ENCODE measurements at regions not wholly inside any gene's neighbourhood (a gene's known extent, or its start where the extent isn't known, plus 50 kb on each side); places are given as distances from the start of the nearest gene placed in this dataset.

DNA sequence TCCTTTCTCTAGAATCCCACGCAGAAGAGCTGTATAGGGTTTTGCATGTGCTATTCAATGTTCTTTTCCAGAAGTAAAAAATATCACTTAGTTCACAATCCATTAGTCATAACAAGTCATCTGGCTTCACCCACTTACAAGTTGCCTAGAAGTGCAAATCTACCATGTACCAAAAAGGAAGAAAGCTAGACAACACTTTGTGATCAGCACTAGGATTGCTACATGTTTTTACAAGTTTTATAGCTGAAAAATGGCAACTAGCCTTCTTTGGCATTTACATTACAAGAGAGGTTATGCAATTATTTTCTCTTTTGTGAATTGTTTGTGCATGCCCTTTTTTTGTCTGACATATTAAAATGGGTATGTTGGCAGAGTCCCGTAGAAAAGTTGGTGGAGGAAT lies 85.6 kb upstream of the PTPRK start:
- TF ChIP-seq, protein P1, sequence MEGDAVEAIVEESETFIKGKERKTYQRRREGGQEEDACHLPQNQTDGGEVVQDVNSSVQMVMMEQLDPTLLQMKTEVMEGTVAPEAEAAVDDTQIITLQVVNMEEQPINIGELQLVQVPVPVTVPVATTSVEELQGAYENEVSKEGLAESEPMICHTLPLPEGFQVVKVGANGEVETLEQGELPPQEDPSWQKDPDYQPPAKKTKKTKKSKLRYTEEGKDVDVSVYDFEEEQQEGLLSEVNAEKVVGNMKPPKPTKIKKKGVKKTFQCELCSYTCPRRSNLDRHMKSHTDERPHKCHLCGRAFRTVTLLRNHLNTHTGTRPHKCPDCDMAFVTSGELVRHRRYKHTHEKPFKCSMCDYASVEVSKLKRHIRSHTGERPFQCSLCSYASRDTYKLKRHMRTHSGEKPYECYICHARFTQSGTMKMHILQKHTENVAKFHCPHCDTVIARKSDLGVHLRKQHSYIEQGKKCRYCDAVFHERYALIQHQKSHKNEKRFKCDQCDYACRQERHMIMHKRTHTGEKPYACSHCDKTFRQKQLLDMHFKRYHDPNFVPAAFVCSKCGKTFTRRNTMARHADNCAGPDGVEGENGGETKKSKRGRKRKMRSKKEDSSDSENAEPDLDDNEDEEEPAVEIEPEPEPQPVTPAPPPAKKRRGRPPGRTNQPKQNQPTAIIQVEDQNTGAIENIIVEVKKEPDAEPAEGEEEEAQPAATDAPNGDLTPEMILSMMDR (IDR thresholded peaks at IDR 0.05) = no peak
- no peak for TF ChIP-seq EP300 (IDR thresholded peaks at IDR 0.05)
- no peak for TF ChIP-seq POLR2A (IDR thresholded peaks at IDR 0.05)
